GM12892 (cell line): ENCODE measurements at regions not wholly inside any gene's neighbourhood (a gene's known extent, or its start where the extent isn't known, plus 50 kb on each side); places are given as distances from the start of the nearest gene placed in this dataset.

Experiments used
- DNase-seq: peaks from one replicate; pipeline ENCODE4 v3.0.0; 2011; ENCODE audit not compliant: insufficient read length
- FAIRE-seq: peaks from 2 replicates; lab custom pipeline; 2011; peaks lifted over from hg19 to GRCh38; lab: Jason Lieb, UNC
- POLR2A ChIP-seq: IDR thresholded peaks from 2 replicates; pipeline ENCODE4 v1.6.1; 2011; ENCODE audit warnings: low read depth, low read length, control low read depth
- POLR2AphosphoS5 ChIP-seq: IDR thresholded peaks from 2 replicates; pipeline ENCODE4 v1.6.1; 2011; ENCODE audit warnings: low read depth, low read length, control low read depth
- TAF1 ChIP-seq: IDR thresholded peaks from 2 replicates; pipeline ENCODE4 v1.6.1; 2011; ENCODE audit warnings: low read depth, mild to moderate bottlenecking, control low read depth, low read length, borderline replicate concordance

DNA sequence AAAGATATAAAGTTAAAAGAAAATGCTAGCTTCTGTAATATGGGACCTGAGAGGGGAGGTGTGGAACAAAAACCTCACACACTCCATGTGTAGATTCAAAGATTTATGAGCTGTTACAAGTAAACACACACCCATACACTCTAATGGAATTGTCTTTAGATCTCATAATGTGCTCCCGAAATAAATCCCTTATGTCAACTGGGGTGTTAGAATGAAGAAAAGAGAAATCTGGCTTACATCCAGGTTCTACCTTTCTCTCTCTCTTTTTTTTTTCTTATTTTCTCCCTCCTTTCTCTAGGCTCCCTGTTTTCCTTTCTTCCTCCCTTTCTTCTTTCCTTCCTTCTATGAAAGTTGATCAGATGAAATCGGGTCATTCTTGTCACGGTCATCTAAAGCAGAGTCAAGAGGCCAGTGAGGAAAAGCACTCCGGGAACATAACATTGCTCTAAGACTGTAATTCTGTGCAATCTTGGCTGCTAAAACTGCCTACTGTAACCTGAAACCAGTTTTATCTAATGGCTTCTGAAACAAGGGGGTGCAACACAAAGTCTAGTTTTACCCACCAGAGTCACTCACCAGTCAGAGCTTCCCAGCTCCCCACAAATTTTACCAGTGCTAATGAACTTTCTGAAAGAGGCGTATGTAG, 68.3 kb upstream of the BTBD3 start:
- TF ChIP-seq POLR2AphosphoS5: no peak
- no peak for TF ChIP-seq POLR2A
- no peak for TF ChIP-seq TAF1
- no peak for FAIRE-seq
- no peak for DNase-seq

DNA sequence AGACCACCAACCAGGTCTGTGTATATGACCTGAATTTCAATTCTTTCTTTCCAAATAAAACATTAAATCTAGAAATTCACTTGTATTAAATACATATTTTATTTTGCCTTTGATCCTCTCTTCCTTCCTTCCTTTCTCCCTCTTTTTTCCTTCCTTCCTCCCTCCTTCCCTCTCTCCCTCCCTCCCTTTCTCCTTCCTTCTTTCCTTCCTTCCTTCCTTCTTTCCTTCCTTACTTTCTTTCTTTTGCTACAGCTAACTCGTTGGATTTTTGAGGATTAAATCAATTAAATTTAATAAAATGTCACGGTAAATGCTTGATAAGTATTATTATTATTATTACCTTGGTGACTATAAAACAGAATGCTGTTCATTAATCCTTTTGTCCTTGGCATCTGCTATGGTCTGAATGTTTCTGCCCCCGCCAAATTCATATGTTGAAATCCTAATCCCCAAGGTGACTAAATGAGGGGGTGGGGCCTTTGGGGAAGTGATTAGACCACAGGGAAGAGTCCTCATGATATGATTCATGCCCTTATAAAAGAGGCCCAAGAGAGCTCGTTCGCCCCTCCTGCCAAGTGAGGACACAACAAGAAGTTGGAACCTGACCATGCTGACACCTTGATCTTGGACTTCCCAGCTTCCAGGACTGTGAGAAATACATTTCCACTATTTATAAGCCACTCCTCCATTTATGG, 67.6 kb upstream of the BTBD3 start:
- TF ChIP-seq POLR2A: no peak
- no peak for TF ChIP-seq TAF1
- TF ChIP-seq POLR2AphosphoS5: no peak
- FAIRE-seq (no peak), DNase-seq (no peak)

- DNase-seq (no peak), FAIRE-seq (no peak)
- no peak for TF ChIP-seq POLR2AphosphoS5
- no peak for TF ChIP-seq TAF1
- no peak for TF ChIP-seq POLR2A
These were observed 66.8 kb upstream of the BTBD3 start for GRCh38 chr20:11850901-11851300.

GRCh38 chr20:11851646-11852045, 66.0 kb upstream of the BTBD3 start:
- no peak for DNase-seq
- TF ChIP-seq POLR2A (no peak), TAF1 (no peak), POLR2AphosphoS5 (no peak)
- no peak for FAIRE-seq

- no peak for FAIRE-seq
- no peak for TF ChIP-seq POLR2A
- TF ChIP-seq POLR2AphosphoS5: no peak
- TF ChIP-seq TAF1: no peak
- DNase-seq: no peak
These were observed 65.5 kb upstream of the BTBD3 start for GRCh38 chr20:11852189-11852588.

- no peak for DNase-seq
- TF ChIP-seq POLR2A: no peak
- no peak for TF ChIP-seq TAF1
- no peak for FAIRE-seq
These were observed 64.9 kb upstream of the BTBD3 start for GRCh38 chr20:11852811-11853210.

- DNase-seq (no peak), FAIRE-seq (no peak)
- TF ChIP-seq TAF1: no peak
- no peak for TF ChIP-seq POLR2A
- TF ChIP-seq POLR2AphosphoS5: no peak
These were observed 64.3 kb upstream of the BTBD3 start for GRCh38 chr20:11853359-11853758.

DNA sequence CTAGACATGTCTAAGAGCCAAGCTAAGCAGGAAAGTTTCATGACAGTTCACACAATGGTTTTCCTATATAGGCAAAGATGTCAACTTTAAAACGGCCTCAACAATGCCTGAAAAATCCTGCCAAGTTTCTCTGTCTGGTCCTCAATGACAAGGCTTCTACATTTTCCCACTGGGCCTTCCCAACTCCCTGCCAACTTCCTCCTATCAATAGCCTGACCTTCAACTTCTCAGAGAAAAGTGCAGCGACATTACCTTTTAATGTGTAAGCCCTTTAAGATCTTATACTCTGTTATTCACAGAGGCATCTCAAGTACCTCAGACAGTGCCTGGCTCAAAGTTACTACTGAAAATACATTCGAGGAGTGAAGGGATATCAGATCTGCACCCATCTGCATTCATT, 56.2 kb upstream of the BTBD3 start:
- FAIRE-seq (no peak), DNase-seq (no peak)
- no peak for TF ChIP-seq POLR2A

- no peak for DNase-seq
- no peak for FAIRE-seq
- TF ChIP-seq TAF1 (no peak), POLR2A (no peak), POLR2AphosphoS5 (no peak)
These were observed 50.3 kb upstream of the BTBD3 start for GRCh38 chr20:11867291-11867919.
